ENCODE measurements at regions not wholly inside any gene's neighbourhood (a gene's known extent, or its start where the extent isn't known, plus 50 kb on each side); places are given as distances from the start of the nearest gene placed in this dataset.

GRCh38 chr12:115456946-115457689 is 773.1 kb upstream of the TBX3 start:
- TF ChIP-seq CTCF (IDR thresholded peaks at IDR 0.05; ENCODE audit: unreplicated experiment): no peak
- no peak overlapping the region for H3K27ac Mint-ChIP-seq (ENCODE audit: low read depth, unreplicated experiment)
- CTCF ChIA-PET: interaction anchor here (0.6 to 0.9 kb wide), 4 partner anchors 120 to 760 kb away, joined by 3 read pairs; no protein-coding TSS in a partner anchor
- H3K36me3 Mint-ChIP-seq (ENCODE audit: insufficient read depth, unreplicated experiment): no peaks in the 10 kb centered on the region
- POLR2A ChIA-PET: interaction anchor here (1.5 kb wide), 1 partner anchor 773 kb away, joined by 4 read pairs; the partner anchor contains the start of gene TBX3
- peaks cover 10% of the 10 kb centered on the region for H3K27me3 Mint-ChIP-seq (ENCODE audit: insufficient read depth, unreplicated experiment)
- no peaks in the 10 kb centered on the region for H3K4me1 Mint-ChIP-seq (ENCODE audit: insufficient read depth, unreplicated experiment)
- BruUV-seq (replicated peaks): no TSS peak
- peak; percentile 20 for DNase-seq (ENCODE audit: unreplicated experiment)
- no peak overlapping the region for H3K4me3 Mint-ChIP-seq (ENCODE audit: unreplicated experiment)
- intact Hi-C loops (cut with micrococcal nuclease): loop anchor here (1.0 to 5.0 kb wide), 2 partner anchors 775 to 789 kb away; partner anchors contain the start of gene TBX3
- H3K9me3 Mint-ChIP-seq (ENCODE audit: unreplicated experiment): peaks cover 4% of the 10 kb centered on the region

- H3K4me3 Mint-ChIP-seq (ENCODE audit: unreplicated experiment): no peak overlapping the region
- no peaks in the 10 kb centered on the region for H3K9me3 Mint-ChIP-seq (ENCODE audit: unreplicated experiment)
- intact Hi-C loops (cut with micrococcal nuclease): loop anchor here (5.0 kb wide), 1 partner anchor 773 kb away; the partner anchor contains the start of gene TBX3
- no peak for TF ChIP-seq CTCF (IDR thresholded peaks at IDR 0.05; ENCODE audit: unreplicated experiment)
- no peaks in the 10 kb centered on the region for H3K36me3 Mint-ChIP-seq (ENCODE audit: insufficient read depth, unreplicated experiment)
- no peak for DNase-seq (ENCODE audit: unreplicated experiment)
- ChIA-PET POLR2A (interaction anchor here (0.7 kb wide), 1 partner anchor 31 kb away, joined by 3 read pairs; no protein-coding TSS in a partner anchor), CTCF (interaction anchor here (0.5 to 0.9 kb wide), 3 partner anchors 298 to 424 kb away, joined by 3 read pairs; no protein-coding TSS in a partner anchor)
- H3K27ac Mint-ChIP-seq (ENCODE audit: low read depth, unreplicated experiment): no peak overlapping the region
- H3K4me1 Mint-ChIP-seq (ENCODE audit: insufficient read depth, unreplicated experiment): no peaks in the 10 kb centered on the region
- no TSS peak for BruUV-seq (replicated peaks)
- peaks cover 21% of the 10 kb centered on the region for H3K27me3 Mint-ChIP-seq (ENCODE audit: insufficient read depth, unreplicated experiment)
These were observed 771.3 kb upstream of the TBX3 start for GRCh38 chr12:115455268-115455681.

GRCh38 chr12:115452751-115453281 is 768.8 kb upstream of the TBX3 start:
- CTCF ChIA-PET: interaction anchor here (0.7 kb wide), 1 partner anchor 313 kb away, joined by 3 read pairs; no protein-coding TSS in a partner anchor
- H3K27ac Mint-ChIP-seq (ENCODE audit: low read depth, unreplicated experiment): no peak overlapping the region
- H3K4me3 Mint-ChIP-seq (ENCODE audit: unreplicated experiment): peak overlapping the region; percentile 55
- intact Hi-C loops (cut with micrococcal nuclease): no loop called here
- no peaks in the 10 kb centered on the region for H3K36me3 Mint-ChIP-seq (ENCODE audit: insufficient read depth, unreplicated experiment)
- POLR2A ChIA-PET: interaction anchor here (0.6 kb wide), 1 partner anchor 88 kb away, joined by 3 read pairs; no protein-coding TSS in a partner anchor
- no peaks in the 10 kb centered on the region for H3K9me3 Mint-ChIP-seq (ENCODE audit: unreplicated experiment)
- no peaks in the 10 kb centered on the region for H3K4me1 Mint-ChIP-seq (ENCODE audit: insufficient read depth, unreplicated experiment)
- H3K27me3 Mint-ChIP-seq (ENCODE audit: insufficient read depth, unreplicated experiment): peaks cover 27% of the 10 kb centered on the region
- no TSS peak for BruUV-seq (replicated peaks)
- no peak for DNase-seq (ENCODE audit: unreplicated experiment)
- TF ChIP-seq CTCF (IDR thresholded peaks at IDR 0.05; ENCODE audit: unreplicated experiment): no peak
